Sigmoid colon (tissue), 6 donors: ENCODE measurements at regions not wholly inside any gene's neighbourhood (a gene's known extent, or its start where the extent isn't known, plus 50 kb on each side); places are given as distances from the start of the nearest gene placed in this dataset.

Experiments
- DNase-seq: peaks from one replicate; pipeline ENCODE4 v3.0.0-alpha.2; 2019
- H3K27ac ChIP-seq, 4 donors: fragments of 200-600 bp; sonication (generic); one replicate each; pipeline ENCODE4 v1.5.1; 2016 to 2019; ENCODE audit warnings: mild to moderate bottlenecking in 1 of 4
- H3K27me3 ChIP-seq, 3 donors: fragments of 200-600 bp; sonication (generic); one replicate each; pipeline ENCODE4 v1.5.1; 2019; ENCODE audit warnings: mild to moderate bottlenecking in 1 of 3
- H3K36me3 ChIP-seq, 4 donors: fragments of 200-600 bp; sonication (generic); one replicate each; pipeline ENCODE4 v1.5.1; 2016 to 2019
- H3K4me1 ChIP-seq, 4 donors: fragments of 200-600 bp; sonication (generic); one replicate each; pipeline ENCODE4 v1.5.1; 2017 to 2019
- H3K4me3 ChIP-seq, 4 donors: fragments of 200-600 bp; sonication (generic); one replicate each; pipeline ENCODE4 v1.5.1; 2017 to 2019; ENCODE audit warnings: mild to moderate bottlenecking in 2 of 4, moderate library complexity in 1 of 4
- H3K9me3 ChIP-seq, 4 donors: fragments of 200-600 bp in 3 of 4; sonication (generic) in 3 of 4; one replicate each; pipeline versions ENCODE4 v1.5.1 to v1.6.1; 2013 to 2019
- CTCF ChIP-seq, 4 experiments: fragments of 450-650 bp in 3 of 4; fragments of 200-600 bp in 1 of 4; IDR thresholded peaks; one replicate each; pipeline ENCODE4 v1.5.1; 2016 to 2019; ENCODE audit warnings: antibody characterized with exemption in 4 of 4, mild to moderate bottlenecking in 3 of 4, moderate library complexity in 2 of 4
- EP300 ChIP-seq, 4 donors: sonication (generic); formaldehyde crosslinking; IDR thresholded peaks; one replicate each; pipeline ENCODE4 v1.6.1; 2017; ENCODE audit warnings: antibody characterized with exemption in 4 of 4
- POLR2A ChIP-seq, 2 donors: fragments of 450-650 bp; IDR thresholded peaks; one replicate each; pipeline ENCODE4 v1.6.1; 2016; ENCODE audit warnings: antibody characterized with exemption in 2 of 2, mild to moderate bottlenecking in 2 of 2, moderate library complexity in 2 of 2
- POLR2AphosphoS5 ChIP-seq, 4 donors: sonication (generic); formaldehyde crosslinking; IDR thresholded peaks; one replicate each; pipeline ENCODE4 v1.6.1; 2017; ENCODE audit warnings: antibody characterized with exemption in 4 of 4
- WGBS, 2 donors: extraction: QIAGEN DNeasy Blood & Tissue Kit; methylation state at CpG; one replicate each; pipeline ENCODE4 v1.1.7; 2013; 5-methylcytosine and 5-hydroxymethylcytosine counted together
- intact Hi-C: fragments of 100-400 bp; cut with DNase I; formaldehyde crosslinking; loops from one replicate; pipeline ENCODE4 v1.15.1; 2023
- donor health status: healthy with polysubstance abuse.
- donor health status: healthy.

GRCh38 chr2:80926168-80926567 is 621.6 kb upstream of the LRRTM1 start:
- TF ChIP-seq POLR2A (IDR thresholded peaks at IDR 0.05) (no peak), EP300 (IDR thresholded peaks at IDR 0.05) (no peak)
- no peaks in the 10 kb centered on the region for H3K36me3 ChIP-seq
- DNase-seq, result no peak
- intact Hi-C loops, result no loop called here
- H3K9me3 ChIP-seq, result peaks cover 0 to 6% (median 4%) of the 10 kb centered on the region in 4 donors
- no peaks in the 10 kb centered on the region for H3K27me3 ChIP-seq
- H3K27ac ChIP-seq, result no peak overlapping the region
- 62 to 77% methylated on average over 4 of the region's 4 CpGs for WGBS, 2 donors
- no peak overlapping the region for H3K4me3 ChIP-seq
- H3K4me1 ChIP-seq, result no peaks in the 10 kb centered on the region

DNA sequence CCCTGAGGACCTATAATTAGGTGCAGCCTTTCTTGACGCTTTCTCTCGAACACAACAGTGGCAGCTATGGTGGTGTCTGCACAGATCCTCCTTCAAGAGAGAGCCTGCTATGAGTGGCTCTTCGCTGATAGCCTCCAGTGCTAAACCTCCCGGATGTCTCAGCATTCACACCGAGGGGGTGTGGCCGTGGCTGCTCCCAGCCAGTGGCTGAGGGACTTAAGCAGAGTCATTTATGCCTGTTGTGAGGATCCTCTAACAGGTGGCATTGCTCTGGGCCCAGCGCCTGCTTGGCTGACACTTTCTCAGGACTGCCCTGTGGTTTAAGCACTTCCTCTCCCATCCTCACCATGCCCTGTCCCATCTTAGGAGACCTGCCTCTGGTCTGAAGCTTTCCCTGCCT is 592.0 kb upstream of the LRRTM1 start:
- 70 to 77% methylated on average over 7 of the region's 7 CpGs for WGBS, 2 donors
- intact Hi-C loops, result no loop called here
- TF ChIP-seq POLR2A (IDR thresholded peaks at IDR 0.05) (no peak), EP300 (IDR thresholded peaks at IDR 0.05) (no peak), POLR2AphosphoS5 (IDR thresholded peaks at IDR 0.05) (no peak), CTCF (IDR thresholded peaks at IDR 0.05) (no peak)

GRCh38 chr2:80894486-80894885 is 589.9 kb upstream of the LRRTM1 start:
- Histone ChIP-seq H3K27ac (no peak overlapping the region), H3K9me3 (peaks cover 0 to 1% (median 0%) of the 10 kb centered on the region in 4 donors), H3K4me3 (no peak overlapping the region), H3K4me1 (no peaks in the 10 kb centered on the region), H3K27me3 (no peaks in the 10 kb centered on the region), H3K36me3 (no peaks in the 10 kb centered on the region)
- no peak for DNase-seq
- intact Hi-C loops, result no loop called here
- no peak for TF ChIP-seq CTCF (IDR thresholded peaks at IDR 0.05)
- no peak for TF ChIP-seq EP300 (IDR thresholded peaks at IDR 0.05)
- TF ChIP-seq POLR2AphosphoS5 (IDR thresholded peaks at IDR 0.05), result no peak
- TF ChIP-seq POLR2A (IDR thresholded peaks at IDR 0.05), result no peak
- WGBS, 2 donors, result 81 to 84% methylated on average over 3 of the region's 3 CpGs

More for the DNA sequence above, 592.0 kb upstream of the LRRTM1 start:
- Histone ChIP-seq H3K9me3 (peaks cover 0 to 1% (median 0%) of the 10 kb centered on the region in 4 donors), H3K4me1 (no peaks in the 10 kb centered on the region), H3K4me3 (no peak overlapping the region), H3K36me3 (no peaks in the 10 kb centered on the region), H3K27me3 (no peaks in the 10 kb centered on the region), H3K27ac (no peak overlapping the region)
- no peak for DNase-seq

- H3K27me3 ChIP-seq, result no peaks in the 10 kb centered on the region
Measured at GRCh38 chr2:80893711-80894110, 589.2 kb upstream of the LRRTM1 start.

DNA sequence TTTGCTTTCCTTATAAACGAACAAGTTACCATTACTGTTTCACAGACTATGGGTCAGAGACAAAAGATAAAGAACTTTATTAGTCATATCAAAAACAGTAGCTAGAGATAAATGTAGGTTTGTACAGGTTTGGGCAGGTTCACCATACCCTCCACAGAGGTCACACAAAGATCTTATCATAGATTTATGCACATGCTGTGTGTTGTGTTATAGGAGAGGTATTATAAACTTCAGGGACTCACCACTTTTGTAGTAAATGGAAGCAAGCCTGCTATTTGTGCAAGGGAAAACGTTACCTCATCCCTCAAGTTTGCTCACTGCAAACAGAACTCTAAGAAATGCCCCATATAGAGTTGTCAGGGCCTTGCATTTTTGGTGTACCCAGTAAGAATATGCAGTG is 584.5 kb upstream of the LRRTM1 start:
- Histone ChIP-seq H3K36me3 (no peaks in the 10 kb centered on the region), H3K4me3 (no peak overlapping the region), H3K9me3 (no peaks in the 10 kb centered on the region), H3K27me3 (no peaks in the 10 kb centered on the region), H3K27ac (no peak overlapping the region), H3K4me1 (no peaks in the 10 kb centered on the region)
- intact Hi-C loops, result no loop called here
- no peak for DNase-seq
- TF ChIP-seq POLR2AphosphoS5 (IDR thresholded peaks at IDR 0.05) (no peak), POLR2A (IDR thresholded peaks at IDR 0.05) (no peak), EP300 (IDR thresholded peaks at IDR 0.05) (no peak), CTCF (IDR thresholded peaks at IDR 0.05) (no peak)
- WGBS, 2 donors, result 12 to 38% methylated on average over 2 of the region's 2 CpGs

More at GRCh38 chr2:80893711-80894110, 589.2 kb upstream of the LRRTM1 start:
- DNase-seq, result no peak
- WGBS, 2 donors, result 75 to 76% methylated on average over 2 of the region's 2 CpGs
- Histone ChIP-seq H3K27ac (no peak overlapping the region), H3K36me3 (no peaks in the 10 kb centered on the region), H3K9me3 (no peaks in the 10 kb centered on the region), H3K4me3 (no peak overlapping the region), H3K4me1 (no peaks in the 10 kb centered on the region)
- TF ChIP-seq CTCF (IDR thresholded peaks at IDR 0.05) (no peak), EP300 (IDR thresholded peaks at IDR 0.05) (no peak), POLR2A (IDR thresholded peaks at IDR 0.05) (no peak), POLR2AphosphoS5 (IDR thresholded peaks at IDR 0.05) (no peak)
- intact Hi-C loops, result no loop called here
